Activated naive CD4-positive, alpha-beta T cell (primary cell): ENCODE measurements at regions not wholly inside any gene's neighbourhood (a gene's known extent, or its start where the extent isn't known, plus 50 kb on each side); places are given as distances from the start of the nearest gene placed in this dataset.

Experiments
- DNase-seq, 4 experiments: peaks; one replicate each; lab custom pipeline; 2025; lab: John Stamatoyannopoulos, UW

GRCh38 chr7:113460067-113460466 lies 341.7 kb upstream of the SMIM30 start:
- DNase-seq = no peak

- DNase-seq = no peak
Observed at GRCh38 chr7:113456533-113456932, 338.2 kb upstream of the SMIM30 start.

- no peak for DNase-seq
Observed at GRCh38 chr7:113454597-113455169, 336.3 kb upstream of the SMIM30 start.

- DNase-seq = no peak
Observed at GRCh38 chr7:113452245-113452644, 333.9 kb upstream of the SMIM30 start.

GRCh38 chr7:113446791-113447190 lies 328.4 kb upstream of the SMIM30 start:
- DNase-seq = no peak

GRCh38 chr7:113446391-113446790 lies 328.0 kb upstream of the SMIM30 start:
- no peak for DNase-seq

- DNase-seq = no peak
Observed at GRCh38 chr7:113444261-113444660, 325.9 kb upstream of the SMIM30 start.

- no peak for DNase-seq
Observed at GRCh38 chr7:113440173-113440572, 321.8 kb upstream of the SMIM30 start.

- no peak for DNase-seq
Observed at GRCh38 chr7:113431406-113431805, 313.1 kb upstream of the SMIM30 start.

- DNase-seq = no peak
Observed at GRCh38 chr7:113424185-113424817, 305.9 kb upstream of the SMIM30 start.

GRCh38 chr7:113421696-113422330 lies 303.5 kb upstream of the SMIM30 start:
- DNase-seq = peak; percentile 10 to 40 (median 34)

- DNase-seq = no peak
Observed at GRCh38 chr7:113414401-113415035, 296.2 kb upstream of the SMIM30 start.

- DNase-seq = no peak
Observed at GRCh38 chr7:113412410-113412809, 294.1 kb upstream of the SMIM30 start.

GRCh38 chr7:113410796-113411195 lies 292.4 kb upstream of the SMIM30 start:
- DNase-seq = no peak

GRCh38 chr7:113408999-113409398 lies 290.6 kb upstream of the SMIM30 start:
- no peak for DNase-seq

- no peak for DNase-seq
Observed at GRCh38 chr7:113405296-113406056, 287.1 kb upstream of the SMIM30 start.

GRCh38 chr7:113404245-113404644 lies 285.9 kb upstream of the SMIM30 start:
- no peak for DNase-seq

- no peak for DNase-seq
Observed at GRCh38 chr7:113402482-113402881, 284.1 kb upstream of the SMIM30 start.

- no peak for DNase-seq
Observed at GRCh38 chr7:113402005-113402404, 283.7 kb upstream of the SMIM30 start.

- DNase-seq = no peak
Observed at GRCh38 chr7:113394856-113395255, 276.5 kb upstream of the SMIM30 start.

GRCh38 chr7:113392841-113393540 lies 274.6 kb upstream of the SMIM30 start:
- DNase-seq = no peak

- DNase-seq = no peak
Observed at GRCh38 chr7:113392421-113392820, 274.1 kb upstream of the SMIM30 start.
